ENCODE measurements at regions not wholly inside any gene's neighbourhood (a gene's known extent, or its start where the extent isn't known, plus 50 kb on each side); places are given as distances from the start of the nearest gene placed in this dataset.

GRCh38 chr3:30112411-30112810 is 494.0 kb upstream of the TGFBR2 start:
- TF ChIP-seq CTCF (conservative IDR thresholded peaks at IDR 0.05; ENCODE audit: low read length) (no peak), EZH2phosphoT487 (IDR thresholded peaks at IDR 0.05; ENCODE audit: borderline replicate concordance) (no peak)
